Right cardiac atrium (tissue), 5 donors: ENCODE measurements at regions not wholly inside any gene's neighbourhood (a gene's known extent, or its start where the extent isn't known, plus 50 kb on each side); places are given as distances from the start of the nearest gene placed in this dataset.

Source experiments
- ATAC-seq, 2 donors: fragments of 200-7000 bp; cut with Tn5 transposase; one replicate each; pipeline versions ENCODE4 v1.8.0 to v1.9.1; 2020; ENCODE audit warnings: moderate library complexity in 2 of 2, mild to moderate bottlenecking in 1 of 2
- DNase-seq, 3 donors: peaks; one replicate each; pipeline ENCODE4 v3.0.0-alpha.2; 2020
- H3K27ac ChIP-seq: one replicate; pipeline ENCODE4 v1.5.1; 2013; ENCODE audit warnings: mild to moderate bottlenecking, low read length, control low read depth, moderate library complexity
- H3K27me3 ChIP-seq: one replicate; pipeline ENCODE4 v1.6.1; 2013; ENCODE audit not compliant: control insufficient read depth, insufficient read depth
- H3K4me1 ChIP-seq: one replicate; pipeline ENCODE4 v1.6.1; 2013; ENCODE audit warnings: low read length; ENCODE audit not compliant: control insufficient read depth, insufficient read depth
- H3K4me3 ChIP-seq: one replicate; pipeline ENCODE4 v1.5.1; 2013; ENCODE audit warnings: low read length, control low read depth
- H3K9me3 ChIP-seq: one replicate; pipeline ENCODE4 v1.6.1; 2013; ENCODE audit warnings: low read length; ENCODE audit not compliant: control insufficient read depth
- WGBS: extraction: QIAGEN DNeasy Blood & Tissue Kit; methylation state at CpG from one replicate; pipeline ENCODE4 v1.1.7; 2013; 5-methylcytosine and 5-hydroxymethylcytosine counted together
- intact Hi-C, 4 donors: fragments of 100-400 bp; cut with DNase I; formaldehyde crosslinking; loops; one replicate each; pipeline versions ENCODE4 v1.11.0 to v1.14.0; 2022 to 2023
- donor health status: healthy with polysubstance abuse.
- donor health status: DM: no; HTN: yes; CAD: no.
- donor health status: DM: no; HTN: no; CAD: no.
- donor health status: DM: no; HTN: yes; CAD: no; lungs with severe emphysema.
- donor health status: DM: yes; HTN: yes; CAD: no.

- Histone ChIP-seq H3K9me3 (no peaks in the 10 kb centered on the region), H3K4me3 (no peak overlapping the region), H3K27me3 (no peaks in the 10 kb centered on the region), H3K27ac (no peak overlapping the region), H3K4me1 (no peaks in the 10 kb centered on the region)
- ATAC-seq (no peak), DNase-seq (no peak)
- intact Hi-C loops, result no loop called here
- 89% methylated on average over 1 of the region's 1 CpG for WGBS
Observed at GRCh38 chr18:54692463-54692862, 101.4 kb downstream of the DYNAP start.

DNA sequence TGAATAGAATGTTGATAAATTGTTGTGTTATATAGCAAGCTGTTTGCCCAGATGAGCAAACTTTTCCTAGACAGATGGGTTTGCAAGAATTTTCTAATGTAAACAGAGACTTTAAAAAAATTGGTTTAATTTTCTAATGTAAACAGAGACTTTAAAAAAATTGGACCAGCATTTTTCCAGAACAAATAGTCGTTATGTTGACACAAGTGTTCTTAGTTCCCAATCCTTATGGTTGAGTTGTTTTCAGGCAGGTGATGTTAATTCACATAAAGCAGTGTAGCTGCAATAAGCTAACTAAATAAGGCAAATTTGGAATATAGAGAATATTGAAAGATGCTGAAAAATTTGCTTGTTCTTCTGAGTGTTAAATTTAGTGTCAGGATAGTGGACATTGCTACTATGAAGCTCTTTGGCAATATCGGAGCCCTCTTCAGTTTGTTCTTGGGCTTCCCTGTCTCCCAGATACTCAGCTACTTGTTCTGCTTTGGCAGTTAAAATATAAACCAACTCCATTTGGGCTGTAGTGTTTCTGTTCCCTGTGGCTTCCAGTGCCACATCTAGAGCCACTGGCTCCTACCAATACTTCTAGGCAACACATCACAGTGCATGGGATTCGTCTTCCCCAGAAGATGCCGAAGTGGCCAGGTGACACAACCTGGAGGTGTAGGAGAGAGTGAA, 105.7 kb downstream of the DYNAP start:
- H3K9me3 ChIP-seq, result no peaks in the 10 kb centered on the region
- H3K27ac ChIP-seq, result no peak overlapping the region
- 77% methylated on average over 4 of the region's 4 CpGs for WGBS
- no peaks in the 10 kb centered on the region for H3K27me3 ChIP-seq
- DNase-seq (no peak), ATAC-seq (no peak)
- H3K4me1 ChIP-seq, result no peaks in the 10 kb centered on the region
- H3K4me3 ChIP-seq, result no peak overlapping the region
- intact Hi-C loops, result no loop called here

GRCh38 chr18:54700580-54700979, 109.5 kb downstream of the DYNAP start:
- Histone ChIP-seq H3K4me1 (no peaks in the 10 kb centered on the region), H3K9me3 (no peaks in the 10 kb centered on the region), H3K4me3 (no peak overlapping the region), H3K27me3 (no peaks in the 10 kb centered on the region), H3K27ac (no peak overlapping the region)
- intact Hi-C loops, result no loop called here
- ATAC-seq (no peak), DNase-seq (no peak)
- 36% methylated on average over 1 of the region's 1 CpG for WGBS

GRCh38 chr18:54702686-54703085, 111.6 kb downstream of the DYNAP start:
- WGBS, result 70% methylated on average over 1 of the region's 1 CpG
- no peak for ATAC-seq
- intact Hi-C loops, result no loop called here

DNA sequence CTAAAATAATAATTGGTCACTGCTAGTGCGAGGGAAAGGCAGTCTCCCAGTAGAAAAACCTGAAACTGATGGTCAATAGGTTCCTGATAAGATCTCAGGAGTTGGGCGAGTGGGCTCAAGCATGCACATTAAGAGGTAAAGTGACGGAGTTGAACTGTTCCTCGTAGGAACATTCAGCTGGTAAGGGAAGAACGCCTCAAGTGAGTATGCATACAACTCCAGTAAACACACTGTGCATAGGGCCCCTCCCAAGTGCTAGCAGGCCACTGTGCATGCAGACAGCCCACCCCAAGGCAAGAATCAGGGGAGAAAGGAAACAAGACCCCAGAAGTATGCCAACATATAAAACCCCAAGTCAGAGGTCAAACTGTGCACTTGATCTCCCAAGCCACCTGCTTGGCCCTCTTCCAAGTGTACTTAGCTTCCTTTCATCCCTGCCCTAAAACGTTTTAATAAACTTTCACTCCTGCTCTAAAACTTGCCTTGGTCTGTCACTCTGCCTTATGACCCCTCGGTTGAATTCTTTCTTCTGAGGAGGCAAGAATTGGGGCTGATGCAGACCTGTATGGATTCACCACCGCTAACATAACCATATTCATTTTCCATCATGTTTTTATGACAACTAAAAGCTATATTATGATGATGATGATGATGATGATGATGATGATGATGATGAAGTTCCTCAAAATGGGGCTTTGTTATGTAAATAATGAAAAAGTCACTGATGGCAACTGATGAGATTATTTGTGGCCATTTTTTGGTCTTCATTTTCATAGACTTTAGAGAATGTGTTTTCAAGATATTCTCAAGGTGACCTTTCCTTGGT, 118.0 kb upstream of the RAB27B start:
- Histone ChIP-seq H3K27ac (no peak overlapping the region), H3K4me1 (no peaks in the 10 kb centered on the region), H3K4me3 (no peak overlapping the region), H3K27me3 (no peaks in the 10 kb centered on the region), H3K9me3 (no peaks in the 10 kb centered on the region)
- ATAC-seq, result no peak
- no peak for DNase-seq
- intact Hi-C loops, result no loop called here
- WGBS, result 77% methylated on average over 8 of the region's 8 CpGs

More at GRCh38 chr18:54702686-54703085, 111.6 kb downstream of the DYNAP start:
- Histone ChIP-seq H3K27ac (no peak overlapping the region), H3K27me3 (no peaks in the 10 kb centered on the region), H3K4me1 (no peaks in the 10 kb centered on the region), H3K9me3 (no peaks in the 10 kb centered on the region), H3K4me3 (no peak overlapping the region)
- DNase-seq, result no peak

DNA sequence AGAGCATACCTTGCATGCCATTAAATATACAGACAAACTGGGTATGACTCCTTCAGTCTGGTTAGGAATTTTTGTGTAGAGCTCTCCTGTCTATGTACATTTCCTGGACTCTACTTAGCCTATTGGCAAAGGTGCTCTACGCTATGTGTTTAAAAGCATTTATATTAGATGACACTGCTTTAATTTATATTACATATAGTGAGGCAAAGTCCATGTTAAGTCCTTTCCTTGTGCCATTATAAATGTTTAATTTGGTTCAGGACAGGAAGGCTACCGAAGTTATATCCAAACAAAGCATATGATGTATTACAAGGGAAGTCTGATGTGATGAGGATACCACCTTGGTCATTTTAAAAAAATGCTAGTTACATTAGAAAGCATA, 117.4 kb upstream of the RAB27B start:
- Histone ChIP-seq H3K4me3 (no peak overlapping the region), H3K9me3 (no peaks in the 10 kb centered on the region), H3K27me3 (no peaks in the 10 kb centered on the region), H3K4me1 (no peaks in the 10 kb centered on the region), H3K27ac (no peak overlapping the region)
- no peak for DNase-seq
- WGBS, result 88% methylated on average over 2 of the region's 2 CpGs
- intact Hi-C loops, result no loop called here
- no peak for ATAC-seq

GRCh38 chr18:54712306-54712705, 116.0 kb upstream of the RAB27B start:
- Histone ChIP-seq H3K4me1 (no peaks in the 10 kb centered on the region), H3K27me3 (no peaks in the 10 kb centered on the region), H3K9me3 (no peaks in the 10 kb centered on the region), H3K4me3 (no peak overlapping the region), H3K27ac (no peak overlapping the region)
- intact Hi-C loops, result no loop called here
- ATAC-seq (no peak), DNase-seq (no peak)
- whole genome bisulfite sequencing, result 71% methylated on average over 3 of the region's 3 CpGs

- no peak for DNase-seq
- intact Hi-C loops, result no loop called here
- 73% methylated on average over 8 of the region's 8 CpGs for WGBS
- Histone ChIP-seq H3K27ac (no peak overlapping the region), H3K4me3 (no peak overlapping the region), H3K27me3 (no peaks in the 10 kb centered on the region), H3K4me1 (no peaks in the 10 kb centered on the region), H3K9me3 (no peaks in the 10 kb centered on the region)
- ATAC-seq, result no peak
Observed at GRCh38 chr18:54712758-54713157, 115.5 kb upstream of the RAB27B start.

DNA sequence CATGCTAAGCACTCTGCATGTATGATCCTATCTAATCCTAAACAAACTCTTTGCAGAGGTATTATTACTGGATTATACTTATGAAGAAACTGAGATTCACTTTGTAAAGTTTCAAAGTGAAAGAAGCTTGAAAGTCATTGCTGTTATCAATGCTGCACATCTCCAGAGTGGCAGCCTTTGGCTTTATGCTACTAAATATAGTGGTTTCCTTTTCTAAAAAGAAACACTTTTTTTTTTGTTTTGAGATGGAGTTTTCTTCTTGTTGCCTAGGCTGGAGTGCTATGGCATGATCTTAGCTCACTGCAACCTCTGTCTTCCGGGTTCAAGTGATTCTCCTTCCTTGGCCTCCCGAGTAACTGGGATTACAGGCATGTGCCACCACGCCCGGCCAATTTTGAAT, 114.9 kb upstream of the RAB27B start:
- 95% methylated on average over 4 of the region's 4 CpGs for WGBS
- no peak for ATAC-seq
- no peak for DNase-seq
- H3K27me3 ChIP-seq, result no peaks in the 10 kb centered on the region
- no peak overlapping the region for H3K4me3 ChIP-seq
- H3K27ac ChIP-seq, result no peak overlapping the region
- intact Hi-C loops, result no loop called here
- no peaks in the 10 kb centered on the region for H3K9me3 ChIP-seq
- no peaks in the 10 kb centered on the region for H3K4me1 ChIP-seq

- H3K27me3 ChIP-seq, result no peaks in the 10 kb centered on the region
- ATAC-seq, result no peak
- H3K9me3 ChIP-seq, result no peaks in the 10 kb centered on the region
- H3K27ac ChIP-seq, result no peak overlapping the region
- H3K4me3 ChIP-seq, result no peak overlapping the region
- DNase-seq, result no peak
- 67% methylated on average over 1 of the region's 1 CpG for WGBS
- intact Hi-C loops, result no loop called here
- H3K4me1 ChIP-seq, result no peaks in the 10 kb centered on the region
Observed at GRCh38 chr18:54714851-54715250, 113.4 kb upstream of the RAB27B start.

GRCh38 chr18:54716586-54716985, 111.7 kb upstream of the RAB27B start:
- no peaks in the 10 kb centered on the region for H3K4me1 ChIP-seq
- no peaks in the 10 kb centered on the region for H3K9me3 ChIP-seq
- no peak overlapping the region for H3K4me3 ChIP-seq
- ATAC-seq (no peak), DNase-seq (no peak)
- H3K27me3 ChIP-seq, result no peaks in the 10 kb centered on the region
- no peak overlapping the region for H3K27ac ChIP-seq
- intact Hi-C loops, result no loop called here
- WGBS, result 92% methylated on average over 2 of the region's 2 CpGs
